Heart left ventricle (tissue), 16 donors: ENCODE measurements at regions not wholly inside any gene's neighbourhood (a gene's known extent, or its start where the extent isn't known, plus 50 kb on each side); places are given as distances from the start of the nearest gene placed in this dataset.

Experiments
- ATAC-seq, 4 donors: fragments of 200-7000 bp; cut with Tn5 transposase; one replicate each; pipeline ENCODE4 v1.9.1; 2020 to 2022; ENCODE audit warnings: moderate library complexity in 4 of 4, mild to moderate bottlenecking in 3 of 4, moderate number of reproducible peaks in 1 of 4
- DNase-seq, 5 donors: peaks; one replicate each; pipeline ENCODE4 v3.0.0-alpha.2; 2020
- H3K27ac ChIP-seq, 12 donors: fragments of 200-600 bp; sonication (generic) in 4 of 12; one replicate each; pipeline versions ENCODE4 v1.5.0 to v1.8.0; 2016 to 2022; ENCODE audit warnings: mild to moderate bottlenecking in 2 of 12
- H3K27me3 ChIP-seq, 9 donors: fragments of 200-600 bp; sonication (generic) in 2 of 9; one replicate each; pipeline versions ENCODE4 v1.5.1 to v1.8.0; 2016 to 2022; ENCODE audit warnings: mild to moderate bottlenecking in 3 of 9
- H3K36me3 ChIP-seq, 9 donors: fragments of 200-600 bp; sonication (generic) in 2 of 9; one replicate each; pipeline versions ENCODE4 v1.5.0 to v1.8.0; 2018 to 2022; ENCODE audit warnings: mild to moderate bottlenecking in 2 of 9
- H3K4me1 ChIP-seq, 12 donors: fragments of 200-600 bp; sonication (generic) in 4 of 12; one replicate each; pipeline versions ENCODE4 v1.5.0 to v1.8.0; 2016 to 2022; ENCODE audit warnings: mild to moderate bottlenecking in 3 of 12
- H3K4me3 ChIP-seq, 12 donors: fragments of 200-600 bp; sonication (generic) in 4 of 12; one replicate each; pipeline versions ENCODE4 v1.5.0 to v1.8.0; 2017 to 2022; ENCODE audit warnings: mild to moderate bottlenecking in 9 of 12, moderate library complexity in 4 of 12
- H3K9me3 ChIP-seq, 12 donors: fragments of 200-600 bp; sonication (generic) in 4 of 12; one replicate each; pipeline versions ENCODE4 v1.5.0 to v1.8.0; 2016 to 2022; ENCODE audit warnings: mild to moderate bottlenecking in 1 of 12
- CTCF ChIP-seq, 12 donors: fragments of 200-600 bp; sonication (generic) in 4 of 12; IDR thresholded peaks; one replicate each; pipeline versions ENCODE4 v1.5.0 to v1.8.0; 2018 to 2022; ENCODE audit warnings: antibody characterized with exemption in 12 of 12, mild to moderate bottlenecking in 5 of 12
- POLR2A ChIP-seq, 2 donors: fragments of 450-650 bp; IDR thresholded peaks; one replicate each; pipeline ENCODE4 v1.6.1; 2017; ENCODE audit warnings: antibody characterized with exemption in 2 of 2, mild to moderate bottlenecking in 2 of 2, moderate library complexity in 2 of 2
- WGBS, 4 donors: extraction: QIAGEN DNeasy Blood & Tissue Kit in 2 of 4; methylation state at CpG; one replicate each; pipeline versions ENCODE4 v1.1.5 to v1.1.7; 2013 to 2018; 5-methylcytosine and 5-hydroxymethylcytosine counted together
- intact Hi-C, 10 donors: fragments of 100-400 bp; cut with DNase I; formaldehyde crosslinking; loops; one replicate each; pipeline versions ENCODE4 v1.11.1 to v1.14.2; 2022
- donor health status: ischemic (EF 13 %, LVEDD 7.1; RV severe dilation, severe dysfunction).
- donor health status: healthy with polysubstance abuse.
- donor health status: DM: no; HTN: yes; CAD: no.
- donor health status: DM: no; HTN: no; CAD: no.
- donor health status: ischemic (EF 25% LVEDD 6.9; RV normal size, moderate dysfunction).
- donor health status: ischemic (EF 25% LVEDD 5.7; RV mildly dilated, moderate dysfunction).
- donor health status: healthy.
- donor health status: DM: yes; HTN: yes; CAD: no.
- donor health status: ischemic (EF 35%, LVEDD 5.7; RV mildly dilated, moderate dysfunction).
- donor health status: nonischemic (EF 11% LVEDD 7.7; RV severe dilation, severe dysfunction).
- donor health status: DM: yes; HTN: yes; CAD: no.
- donor health status: PGD.
- donor health status: ischemic (EF 29% LVEDD 5.4; RV normal size, mild dysfunction).
- donor health status: nonischemic (EF 23%, LVEDD 6.1; RV moderate dilation, normal function).

DNA sequence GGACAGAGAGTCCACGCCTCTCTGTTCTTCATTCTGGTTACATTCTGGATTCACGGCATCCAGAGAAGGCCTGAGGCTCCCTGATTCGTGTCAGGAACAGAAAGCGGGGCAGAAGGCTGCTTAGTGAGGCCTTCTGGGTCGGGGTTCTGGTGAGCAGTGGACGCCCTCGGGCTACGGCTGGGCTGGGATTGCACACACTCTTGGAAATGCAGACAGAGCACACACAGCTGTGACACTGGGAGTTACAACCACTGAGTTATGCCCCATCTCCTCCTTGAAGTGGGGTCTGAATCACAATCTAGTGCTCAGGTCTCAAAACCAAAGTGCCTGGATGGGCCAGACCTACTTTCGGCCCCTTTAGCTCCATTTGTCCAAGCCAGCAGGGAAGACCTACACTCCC lies 156.9 kb upstream of the GDF10 start:
- Histone ChIP-seq H3K27ac (no peak overlapping the region), H3K36me3 (no peaks in the 10 kb centered on the region), H3K27me3 (peaks cover 0 to 2% (median 0%) of the 10 kb centered on the region in 9 donors), H3K4me3 (no peak overlapping the region), H3K4me1 (no peaks in the 10 kb centered on the region), H3K9me3 (no peaks in the 10 kb centered on the region)
- no peak for DNase-seq
- ATAC-seq, result no peak
- no peak for TF ChIP-seq POLR2A (IDR thresholded peaks at IDR 0.05)
- TF ChIP-seq CTCF (IDR thresholded peaks at IDR 0.05), result no peak
- 90 to 95% (median 92%) methylated on average over 4 to 9 of the region's 9 CpGs for WGBS, 4 donors
- intact Hi-C loops, result no loop called here

- DNase-seq (no peak), ATAC-seq (no peak)
Measured at GRCh38 chr10:47143473-47143872, 156.5 kb upstream of the GDF10 start.

GRCh38 chr10:47144525-47144924 lies 155.5 kb upstream of the GDF10 start:
- H3K36me3 ChIP-seq, result no peaks in the 10 kb centered on the region
- TF ChIP-seq CTCF (IDR thresholded peaks at IDR 0.05), result no peak
- no peak for TF ChIP-seq POLR2A (IDR thresholded peaks at IDR 0.05)
- no peaks in the 10 kb centered on the region for H3K9me3 ChIP-seq
- WGBS, 4 donors, result 93 to 98% (median 95%) methylated on average over 3 of the region's 3 CpGs
- no peak overlapping the region for H3K4me3 ChIP-seq
- no peak overlapping the region for H3K27ac ChIP-seq
- peaks cover 0 to 2% (median 0%) of the 10 kb centered on the region in 9 donors for H3K27me3 ChIP-seq
- H3K4me1 ChIP-seq, result no peaks in the 10 kb centered on the region
- no peak for DNase-seq
- intact Hi-C loops, result no loop called here
- ATAC-seq, result no peak

More at GRCh38 chr10:47143473-47143872, 156.5 kb upstream of the GDF10 start:
- Histone ChIP-seq H3K9me3 (no peaks in the 10 kb centered on the region), H3K27ac (no peak overlapping the region), H3K4me3 (no peak overlapping the region), H3K27me3 (peaks cover 0 to 2% (median 0%) of the 10 kb centered on the region in 9 donors), H3K4me1 (no peaks in the 10 kb centered on the region), H3K36me3 (no peaks in the 10 kb centered on the region)
- intact Hi-C loops, result no loop called here
- TF ChIP-seq POLR2A (IDR thresholded peaks at IDR 0.05) (no peak), CTCF (IDR thresholded peaks at IDR 0.05) (no peak)
- WGBS, 4 donors, result 77 to 90% (median 86%) methylated on average over 1 of the region's 1 CpG

DNA sequence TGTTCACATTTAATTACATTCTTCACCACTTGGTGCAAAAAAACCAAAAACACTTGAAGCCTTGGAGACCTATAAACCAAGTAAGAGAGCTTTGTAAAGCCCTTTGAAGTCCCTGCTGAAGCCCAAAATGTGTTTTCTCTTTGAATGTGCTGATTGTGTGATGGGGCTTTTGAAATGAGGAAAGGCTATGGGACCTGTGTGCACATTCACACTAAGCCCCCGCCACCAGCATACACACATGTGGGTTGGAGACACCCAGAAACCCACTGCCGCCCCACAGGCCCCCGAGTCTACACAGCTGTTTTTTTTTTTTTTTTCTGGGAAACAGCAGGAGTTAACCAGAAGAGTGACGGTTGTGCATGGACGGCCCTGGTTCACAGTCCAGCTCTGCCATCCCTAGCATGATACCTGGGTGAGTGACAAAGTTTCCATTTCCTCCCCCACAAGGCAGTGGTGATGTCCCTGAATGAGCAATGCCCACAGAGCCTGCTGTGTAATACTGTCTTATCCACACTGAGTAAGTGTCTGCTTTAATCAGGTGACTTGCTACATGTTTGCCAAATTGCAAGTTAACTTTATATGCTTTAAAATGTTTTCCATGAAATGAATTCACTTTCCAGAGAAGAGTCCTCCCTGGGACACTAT lies 154.6 kb upstream of the GDF10 start:
- no peaks in the 10 kb centered on the region for H3K9me3 ChIP-seq
- intact Hi-C loops, result no loop called here
- no peak overlapping the region for H3K4me3 ChIP-seq
- no peaks in the 10 kb centered on the region for H3K4me1 ChIP-seq
- ATAC-seq, result no peak
- no peak for DNase-seq
- WGBS, 4 donors, result 84 to 95% (median 92%) methylated on average over 5 of the region's 5 CpGs
- TF ChIP-seq POLR2A (IDR thresholded peaks at IDR 0.05) (no peak), CTCF (IDR thresholded peaks at IDR 0.05) (no peak)
- H3K27ac ChIP-seq, result no peak overlapping the region
- no peaks in the 10 kb centered on the region for H3K27me3 ChIP-seq
- no peaks in the 10 kb centered on the region for H3K36me3 ChIP-seq
